ENCODE measurements at regions not wholly inside any gene's neighbourhood (a gene's known extent, or its start where the extent isn't known, plus 50 kb on each side); places are given as distances from the start of the nearest gene placed in this dataset.

GRCh38 chr14:95452176-95452892 is 64.1 kb downstream of the SYNE3 start:
- Mint-ChIP-seq H3K27me3 (no peaks in the 10 kb centered on the region), H3K27ac (no peak overlapping the region), H3K4me1 (no peaks in the 10 kb centered on the region), H3K4me3 (no peak overlapping the region), H3K36me3 (ENCODE audit: low read depth) (peaks cover 8% of the 10 kb centered on the region), H3K9me3 (no peaks in the 10 kb centered on the region)
- ATAC-seq: no peak
- no peak for DNase-seq

- H3K36me3 Mint-ChIP-seq (ENCODE audit: low read depth): peaks cover 16% of the 10 kb centered on the region
- H3K27ac Mint-ChIP-seq: peak overlapping the region; percentile 20
- H3K4me1 Mint-ChIP-seq: no peaks in the 10 kb centered on the region
- ATAC-seq: no peak
- no peak overlapping the region for H3K4me3 Mint-ChIP-seq
- no peaks in the 10 kb centered on the region for H3K9me3 Mint-ChIP-seq
- no peak for DNase-seq
- no peaks in the 10 kb centered on the region for H3K27me3 Mint-ChIP-seq
Measured at GRCh38 chr14:95449131-95449530, 67.3 kb downstream of the SYNE3 start.

- H3K4me3 Mint-ChIP-seq: no peak overlapping the region
- ATAC-seq: no peak
- H3K4me1 Mint-ChIP-seq: peaks cover 4% of the 10 kb centered on the region
- H3K27me3 Mint-ChIP-seq: no peaks in the 10 kb centered on the region
- H3K36me3 Mint-ChIP-seq (ENCODE audit: low read depth): peaks cover 17% of the 10 kb centered on the region
- H3K9me3 Mint-ChIP-seq: no peaks in the 10 kb centered on the region
- peak overlapping the region; percentile 49 for H3K27ac Mint-ChIP-seq
- no peak for DNase-seq
Measured at GRCh38 chr14:95446470-95446869, 70.0 kb downstream of the SYNE3 start.

- H3K4me1 Mint-ChIP-seq: peaks cover 4% of the 10 kb centered on the region
Measured at GRCh38 chr14:95445676-95446075, 70.8 kb downstream of the SYNE3 start.

GRCh38 chr14:95445161-95445560 is 71.3 kb downstream of the SYNE3 start:
- DNase-seq (no peak), ATAC-seq (no peak)
- peaks cover 19% of the 10 kb centered on the region for H3K36me3 Mint-ChIP-seq (ENCODE audit: low read depth)
- peaks cover 4% of the 10 kb centered on the region for H3K4me1 Mint-ChIP-seq
- H3K4me3 Mint-ChIP-seq: no peak overlapping the region
- H3K9me3 Mint-ChIP-seq: no peaks in the 10 kb centered on the region
- H3K27ac Mint-ChIP-seq: no peak overlapping the region
- no peaks in the 10 kb centered on the region for H3K27me3 Mint-ChIP-seq

More at GRCh38 chr14:95445676-95446075, 70.8 kb downstream of the SYNE3 start:
- Mint-ChIP-seq H3K4me3 (no peak overlapping the region), H3K36me3 (ENCODE audit: low read depth) (peaks cover 16% of the 10 kb centered on the region), H3K27ac (no peak overlapping the region), H3K27me3 (no peaks in the 10 kb centered on the region), H3K9me3 (no peaks in the 10 kb centered on the region)
- ATAC-seq (no peak), DNase-seq (no peak)

GRCh38 chr14:95444132-95445129 is 72.0 kb downstream of the SYNE3 start:
- peaks cover 19% of the 10 kb centered on the region for H3K36me3 Mint-ChIP-seq (ENCODE audit: low read depth)
- H3K27ac Mint-ChIP-seq: no peak overlapping the region
- H3K9me3 Mint-ChIP-seq: no peaks in the 10 kb centered on the region

GRCh38 chr14:95442633-95443021 is 73.8 kb downstream of the SYNE3 start:
- H3K4me1 Mint-ChIP-seq: peaks cover 4% of the 10 kb centered on the region
- H3K27me3 Mint-ChIP-seq: no peaks in the 10 kb centered on the region
- H3K27ac Mint-ChIP-seq: peak overlapping the region; percentile 13
- ATAC-seq: peak; percentile 91
- H3K9me3 Mint-ChIP-seq: no peaks in the 10 kb centered on the region
- H3K4me3 Mint-ChIP-seq: no peak overlapping the region
- DNase-seq: peak; percentile 82
- peaks cover 24% of the 10 kb centered on the region for H3K36me3 Mint-ChIP-seq (ENCODE audit: low read depth)

More at GRCh38 chr14:95444132-95445129, 72.0 kb downstream of the SYNE3 start:
- DNase-seq (no peak), ATAC-seq (no peak)
- Mint-ChIP-seq H3K4me1 (peaks cover 4% of the 10 kb centered on the region), H3K4me3 (no peak overlapping the region), H3K27me3 (no peaks in the 10 kb centered on the region)

GRCh38 chr14:95442016-95442632 is 74.3 kb downstream of the SYNE3 start:
- DNase-seq (no peak), ATAC-seq (peak; percentile 10)
- Mint-ChIP-seq H3K9me3 (no peaks in the 10 kb centered on the region), H3K27ac (no peak overlapping the region), H3K4me1 (peaks cover 6% of the 10 kb centered on the region), H3K36me3 (ENCODE audit: low read depth) (peaks cover 29% of the 10 kb centered on the region), H3K27me3 (no peaks in the 10 kb centered on the region), H3K4me3 (no peak overlapping the region)

- Mint-ChIP-seq H3K27me3 (no peaks in the 10 kb centered on the region), H3K27ac (peak overlapping the region; percentile 22), H3K9me3 (no peaks in the 10 kb centered on the region), H3K4me3 (no peak overlapping the region), H3K36me3 (ENCODE audit: low read depth) (peaks cover 36% of the 10 kb centered on the region), H3K4me1 (peaks cover 6% of the 10 kb centered on the region)
- DNase-seq (no peak), ATAC-seq (no peak)
Measured at GRCh38 chr14:95440951-95441350, 75.5 kb downstream of the SYNE3 start.

- Mint-ChIP-seq H3K36me3 (ENCODE audit: low read depth) (peaks cover 39% of the 10 kb centered on the region), H3K9me3 (no peaks in the 10 kb centered on the region), H3K4me3 (no peak overlapping the region), H3K4me1 (peaks cover 6% of the 10 kb centered on the region), H3K27ac (no peak overlapping the region), H3K27me3 (no peaks in the 10 kb centered on the region)
- DNase-seq (no peak), ATAC-seq (no peak)
Measured at GRCh38 chr14:95440496-95440895, 76.0 kb downstream of the SYNE3 start.

GRCh38 chr14:95439881-95440280 is 76.6 kb downstream of the SYNE3 start:
- H3K27me3 Mint-ChIP-seq: no peaks in the 10 kb centered on the region
- H3K4me1 Mint-ChIP-seq: peaks cover 6% of the 10 kb centered on the region
- no peak overlapping the region for H3K4me3 Mint-ChIP-seq
- DNase-seq (no peak), ATAC-seq (no peak)
- no peak overlapping the region for H3K27ac Mint-ChIP-seq
- H3K9me3 Mint-ChIP-seq: no peaks in the 10 kb centered on the region
- peaks cover 38% of the 10 kb centered on the region for H3K36me3 Mint-ChIP-seq (ENCODE audit: low read depth)

- no peak for ATAC-seq
- H3K27me3 Mint-ChIP-seq: no peaks in the 10 kb centered on the region
- H3K36me3 Mint-ChIP-seq (ENCODE audit: low read depth): peaks cover 40% of the 10 kb centered on the region
- no peak overlapping the region for H3K4me3 Mint-ChIP-seq
- H3K9me3 Mint-ChIP-seq: no peaks in the 10 kb centered on the region
- H3K4me1 Mint-ChIP-seq: peaks cover 4% of the 10 kb centered on the region
- H3K27ac Mint-ChIP-seq: no peak overlapping the region
- DNase-seq: no peak
Measured at GRCh38 chr14:95437715-95438114, 78.7 kb downstream of the SYNE3 start.

- Mint-ChIP-seq H3K36me3 (ENCODE audit: low read depth) (peaks cover 39% of the 10 kb centered on the region), H3K4me1 (peaks cover 2% of the 10 kb centered on the region), H3K4me3 (no peak overlapping the region), H3K27me3 (no peaks in the 10 kb centered on the region), H3K27ac (no peak overlapping the region), H3K9me3 (no peaks in the 10 kb centered on the region)
- no peak for ATAC-seq
- no peak for DNase-seq
Measured at GRCh38 chr14:95436354-95436753, 80.1 kb downstream of the SYNE3 start.

GRCh38 chr14:95434121-95434520 is 82.3 kb downstream of the SYNE3 start:
- DNase-seq (no peak), ATAC-seq (no peak)
- H3K9me3 Mint-ChIP-seq: no peaks in the 10 kb centered on the region
- no peaks in the 10 kb centered on the region for H3K27me3 Mint-ChIP-seq
- peaks cover 2% of the 10 kb centered on the region for H3K4me1 Mint-ChIP-seq
- no peak overlapping the region for H3K27ac Mint-ChIP-seq
- no peak overlapping the region for H3K4me3 Mint-ChIP-seq
- peaks cover 38% of the 10 kb centered on the region for H3K36me3 Mint-ChIP-seq (ENCODE audit: low read depth)
